DMS153 treated with DMSO at 0.1 percent for 48 hours (cell line): ENCODE measurements at regions not wholly inside any gene's neighbourhood (a gene's known extent, or its start where the extent isn't known, plus 50 kb on each side); places are given as distances from the start of the nearest gene placed in this dataset.
"Not testable (repeated sequence)": the region's sequence is repeated elsewhere in the genome, so short reads cannot be mapped to it uniquely, and the experiment has no call there.

ENCODE experiments used
- DNase-seq: peaks from one replicate; lab custom pipeline; 2025; ENCODE audit not compliant: unreplicated experiment; lab: John Stamatoyannopoulos, UW

GRCh38 chr4:149870008-149870407 is 54.4 kb upstream of the IQCM start:
- no peak for DNase-seq

- DNase-seq, result no peak
Observed at GRCh38 chr4:149881744-149882143, 66.1 kb upstream of the IQCM start.

- DNase-seq, result no peak
Observed at GRCh38 chr4:149882251-149882650, 66.6 kb upstream of the IQCM start.

GRCh38 chr4:149884046-149884445 is 68.4 kb upstream of the IQCM start:
- no peak for DNase-seq

- DNase-seq, result no peak
Observed at GRCh38 chr4:149884529-149885181, 69.0 kb upstream of the IQCM start.

- no peak for DNase-seq
Observed at GRCh38 chr4:149885896-149886295, 70.3 kb upstream of the IQCM start.

GRCh38 chr4:149886786-149887490 is 71.3 kb upstream of the IQCM start:
- no peak for DNase-seq

- DNase-seq, result no peak
Observed at GRCh38 chr4:149889991-149890390, 74.3 kb upstream of the IQCM start.

- DNase-seq, result no peak
Observed at GRCh38 chr4:149890531-149890930, 74.9 kb upstream of the IQCM start.

GRCh38 chr4:149891426-149891825 is 75.8 kb upstream of the IQCM start:
- DNase-seq, result no peak

- DNase-seq, result no peak
Observed at GRCh38 chr4:149896432-149896831, 80.8 kb upstream of the IQCM start.

- DNase-seq, result peak; percentile 43
Observed at GRCh38 chr4:149897783-149898182, 82.1 kb upstream of the IQCM start.

- no peak for DNase-seq
Observed at GRCh38 chr4:149901128-149901527, 85.5 kb upstream of the IQCM start.

GRCh38 chr4:149902242-149902641 is 86.6 kb upstream of the IQCM start:
- DNase-seq, result no peak

- no peak for DNase-seq
Observed at GRCh38 chr4:149910177-149910576, 94.5 kb upstream of the IQCM start.

GRCh38 chr4:149910604-149911350 is 95.1 kb upstream of the IQCM start:
- DNase-seq, result no peak

GRCh38 chr4:149911354-149911753 is 95.7 kb upstream of the IQCM start:
- no peak for DNase-seq

GRCh38 chr4:149912000-149912399 is 96.4 kb upstream of the IQCM start:
- DNase-seq, result no peak

- DNase-seq, result peak; percentile 40
Observed at GRCh38 chr4:149914119-149915115, 98.8 kb upstream of the IQCM start.

- DNase-seq, result not testable (repeated sequence)
Observed at GRCh38 chr4:149915735-149916134, 100.1 kb upstream of the IQCM start.

GRCh38 chr4:149923736-149924135 is 108.1 kb upstream of the IQCM start:
- no peak for DNase-seq
